GM12874 (cell line): ENCODE measurements at regions not wholly inside any gene's neighbourhood (a gene's known extent, or its start where the extent isn't known, plus 50 kb on each side); places are given as distances from the start of the nearest gene placed in this dataset.

Source experiments
- TF ChIP-seq, protein P1 (sequence below): IDR thresholded peaks from 2 replicates; pipeline ENCODE4 v1.5.1; 2011; ENCODE audit warnings: low read depth, mild to moderate bottlenecking, control low read depth, low read length, moderate library complexity; ENCODE audit not compliant: insufficient read depth

DNA sequence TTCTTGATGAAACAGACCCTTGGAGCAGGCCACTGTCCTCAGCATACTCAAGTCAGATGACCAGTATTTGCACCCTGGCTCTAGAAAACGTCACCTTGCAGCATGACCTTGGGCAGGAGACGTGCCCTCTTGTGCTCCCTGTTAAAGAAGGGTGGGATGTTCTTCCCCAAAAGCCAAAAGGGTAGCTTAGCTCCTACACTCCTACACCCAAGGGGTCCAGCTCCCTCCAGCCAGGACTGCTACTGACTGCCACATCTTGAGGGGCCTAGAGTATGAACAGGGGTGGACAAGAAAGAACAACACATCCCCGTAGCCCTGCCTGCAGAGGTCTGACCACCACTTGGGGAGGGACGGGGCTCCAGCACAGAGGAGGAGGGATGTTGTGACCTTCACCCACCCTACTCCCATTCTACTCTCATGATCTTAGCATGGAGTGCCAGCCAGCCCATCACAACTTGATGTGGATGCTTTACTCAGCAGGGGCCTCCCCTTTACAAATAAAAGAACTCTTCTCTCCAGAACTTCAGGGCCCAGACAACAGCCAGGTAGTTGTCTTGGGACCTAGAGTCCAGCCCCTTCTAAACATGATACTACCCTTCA is 165.3 kb upstream of the ZMIZ1 start:
- TF ChIP-seq, protein P1, sequence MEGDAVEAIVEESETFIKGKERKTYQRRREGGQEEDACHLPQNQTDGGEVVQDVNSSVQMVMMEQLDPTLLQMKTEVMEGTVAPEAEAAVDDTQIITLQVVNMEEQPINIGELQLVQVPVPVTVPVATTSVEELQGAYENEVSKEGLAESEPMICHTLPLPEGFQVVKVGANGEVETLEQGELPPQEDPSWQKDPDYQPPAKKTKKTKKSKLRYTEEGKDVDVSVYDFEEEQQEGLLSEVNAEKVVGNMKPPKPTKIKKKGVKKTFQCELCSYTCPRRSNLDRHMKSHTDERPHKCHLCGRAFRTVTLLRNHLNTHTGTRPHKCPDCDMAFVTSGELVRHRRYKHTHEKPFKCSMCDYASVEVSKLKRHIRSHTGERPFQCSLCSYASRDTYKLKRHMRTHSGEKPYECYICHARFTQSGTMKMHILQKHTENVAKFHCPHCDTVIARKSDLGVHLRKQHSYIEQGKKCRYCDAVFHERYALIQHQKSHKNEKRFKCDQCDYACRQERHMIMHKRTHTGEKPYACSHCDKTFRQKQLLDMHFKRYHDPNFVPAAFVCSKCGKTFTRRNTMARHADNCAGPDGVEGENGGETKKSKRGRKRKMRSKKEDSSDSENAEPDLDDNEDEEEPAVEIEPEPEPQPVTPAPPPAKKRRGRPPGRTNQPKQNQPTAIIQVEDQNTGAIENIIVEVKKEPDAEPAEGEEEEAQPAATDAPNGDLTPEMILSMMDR: no peak

DNA sequence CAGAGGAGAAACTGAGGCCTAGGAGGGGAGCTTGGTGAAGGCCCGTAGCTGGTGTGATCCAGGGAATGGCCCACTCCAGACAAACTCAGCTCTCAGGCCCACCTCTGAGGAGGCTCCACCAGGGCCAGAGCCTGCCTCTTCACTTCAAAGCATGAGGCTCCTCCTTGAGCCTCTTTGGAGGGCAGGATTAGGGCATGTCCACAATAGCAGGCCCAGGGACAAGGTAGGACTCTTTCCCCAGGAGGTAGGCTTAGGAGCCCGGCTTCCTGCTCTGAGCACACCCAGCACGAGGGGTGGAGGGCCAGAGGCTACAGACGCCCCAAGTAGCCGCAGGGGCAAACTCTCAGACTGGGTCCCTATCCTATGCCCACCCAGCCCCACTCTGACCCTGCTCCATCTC is 164.6 kb upstream of the ZMIZ1 start:
- TF ChIP-seq, protein P1: no peak

DNA sequence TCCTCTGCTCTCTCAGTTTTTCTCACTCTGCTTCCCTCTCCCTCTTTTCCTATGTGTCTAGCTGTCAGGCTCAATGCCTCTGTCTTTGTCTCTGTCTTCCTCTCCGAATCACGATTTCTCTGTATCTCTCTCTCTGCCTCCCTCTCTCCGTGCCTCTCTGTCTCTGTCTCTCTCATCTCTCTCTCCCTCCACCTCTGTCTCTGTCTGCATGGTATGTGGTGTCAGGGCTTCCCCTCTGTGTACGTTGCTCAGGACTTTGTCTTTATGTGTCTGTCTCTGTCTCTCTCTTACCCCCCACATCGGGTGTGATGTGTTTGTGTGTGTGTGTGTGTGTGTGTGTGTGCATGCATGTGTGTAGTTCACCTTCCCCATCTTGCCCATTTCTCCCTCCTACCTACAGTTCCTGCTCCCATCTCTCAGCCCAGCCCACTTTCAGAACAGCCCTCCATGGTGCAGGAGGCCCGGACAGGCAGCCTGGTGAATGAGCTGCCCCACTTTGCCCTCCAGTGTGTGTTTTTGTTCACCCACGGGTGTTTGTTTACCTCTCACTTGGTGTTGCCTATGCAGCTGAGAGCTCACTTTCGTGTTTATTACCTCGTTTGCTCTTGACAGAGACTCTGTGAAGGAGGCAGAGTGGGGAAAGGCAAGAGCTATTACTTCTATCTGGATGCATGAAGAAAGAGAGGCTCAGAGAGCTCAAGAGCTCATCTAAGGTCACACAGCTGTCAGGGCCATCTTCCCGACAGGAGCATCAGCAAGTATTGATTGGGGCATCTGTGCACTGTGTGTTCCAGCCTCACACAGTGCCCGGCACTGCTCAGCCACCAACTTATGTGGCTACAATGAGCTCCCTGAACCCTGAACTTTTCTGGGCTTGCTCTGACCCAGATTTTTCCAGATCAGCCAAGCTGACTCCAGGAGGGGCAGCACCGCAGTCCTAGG is 163.5 kb upstream of the ZMIZ1 start:
- TF ChIP-seq, protein P1: no peak

DNA sequence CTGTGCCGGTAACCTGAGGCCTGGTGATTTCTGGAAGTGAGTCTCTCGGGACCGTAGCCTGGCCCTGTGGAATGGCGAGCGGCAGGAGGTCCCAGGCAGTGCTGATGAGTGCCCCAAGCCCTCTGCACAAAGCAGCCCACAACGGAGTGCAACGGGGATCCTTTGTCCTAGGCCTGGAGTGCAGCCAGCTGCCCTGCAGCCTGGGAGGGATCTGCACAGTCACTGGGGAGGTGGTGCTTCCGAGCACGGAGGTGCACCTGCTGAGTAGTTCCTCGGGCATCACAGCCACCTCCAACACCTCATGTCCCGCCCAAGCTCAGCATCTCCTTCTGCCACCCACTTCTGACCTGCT is 162.8 kb upstream of the ZMIZ1 start:
- TF ChIP-seq, protein P1: no peak

DNA sequence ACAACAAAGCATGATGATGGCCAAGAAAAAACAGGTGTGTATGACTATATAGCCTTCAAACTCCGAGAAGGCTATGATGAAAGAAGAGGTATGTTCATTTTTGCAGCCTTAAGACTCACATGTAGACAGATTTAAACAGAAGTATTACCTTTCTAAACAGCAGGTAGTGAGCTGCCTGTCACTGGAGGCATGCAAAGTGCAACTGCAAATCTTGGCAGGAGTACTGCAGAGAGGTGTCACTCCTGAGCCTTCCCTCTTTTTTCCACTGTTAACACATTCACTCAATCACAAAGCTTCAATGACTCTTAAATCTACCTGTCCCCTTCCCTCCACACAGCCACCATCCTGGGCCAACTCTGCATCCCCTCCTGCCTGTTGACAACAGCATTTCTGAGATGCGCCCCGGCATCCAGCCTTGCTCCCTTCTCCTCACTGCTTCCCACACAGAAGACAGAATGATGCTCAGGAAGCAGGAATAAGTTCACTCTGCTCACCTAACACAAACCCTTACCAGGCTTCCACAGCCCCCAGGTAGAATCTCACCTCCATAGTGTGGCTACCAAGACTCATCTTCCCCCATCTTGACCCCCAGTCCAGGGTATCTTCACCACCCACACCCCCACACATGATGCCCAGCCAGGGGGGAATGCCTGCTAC is 161.9 kb upstream of the ZMIZ1 start:
- TF ChIP-seq, protein P1: no peak

DNA sequence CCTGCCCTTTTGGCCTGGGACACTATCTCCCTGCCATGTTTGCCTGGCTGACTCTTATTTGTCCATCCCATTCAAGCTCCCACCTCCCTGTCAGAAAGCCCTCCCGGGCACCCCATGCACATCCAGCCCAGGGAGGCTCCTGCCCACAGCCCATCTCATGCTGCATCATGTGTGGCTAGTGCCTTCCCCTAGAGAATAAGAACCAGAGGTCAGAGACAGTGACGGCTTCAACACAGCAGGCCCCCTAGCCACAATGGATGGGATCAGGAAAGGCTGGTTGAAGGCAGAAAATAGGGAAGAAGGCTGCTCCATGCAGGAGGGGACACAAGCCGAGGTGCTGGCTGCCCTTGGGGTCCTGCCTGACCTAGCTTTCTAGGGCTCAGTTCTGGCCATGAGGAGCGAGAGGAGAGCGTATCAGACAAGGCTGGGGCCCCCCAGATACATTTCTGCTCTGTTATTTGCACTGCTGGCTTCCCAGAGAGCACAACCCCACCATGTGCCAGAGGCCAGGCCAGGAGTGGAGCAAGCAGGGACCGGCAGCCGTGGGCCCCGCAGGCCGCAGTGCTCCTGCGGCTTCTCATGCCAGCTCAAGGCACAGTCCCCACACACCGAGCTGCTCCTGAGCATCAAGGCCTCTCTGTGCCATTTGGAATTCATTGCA is 161.1 kb upstream of the ZMIZ1 start:
- TF ChIP-seq, protein P1: no peak

DNA sequence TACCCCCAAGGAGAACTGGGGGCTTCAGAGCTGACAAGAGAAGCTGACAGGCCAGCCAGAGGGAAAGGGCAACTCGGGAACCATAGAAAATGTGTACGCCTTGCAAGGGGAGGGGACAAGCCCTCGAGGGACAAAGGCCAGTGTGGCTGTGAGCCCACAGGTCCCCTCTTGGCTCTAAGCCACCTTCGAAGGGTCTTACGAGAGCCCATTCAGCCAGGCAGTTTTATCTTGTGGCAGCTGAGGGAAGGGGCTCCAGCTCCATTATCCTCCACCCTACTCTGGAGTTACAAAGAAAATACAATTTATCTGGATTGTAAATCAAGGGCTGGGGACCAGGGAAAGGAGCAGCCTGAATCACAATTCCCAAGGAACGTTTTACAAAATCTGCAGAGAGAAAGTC is 159.5 kb upstream of the ZMIZ1 start:
- TF ChIP-seq, protein P1: no peak
